H1 (cell line): ENCODE measurements at regions not wholly inside any gene's neighbourhood (a gene's known extent, or its start where the extent isn't known, plus 50 kb on each side); places are given as distances from the start of the nearest gene placed in this dataset.

ENCODE experiments used
- CTCF ChIA-PET: fragments of 300-600 bp; sonication (Branson Sonifier 250); formaldehyde crosslinking; loops from one replicate; lab custom pipeline; 2021; ENCODE audit not compliant: partially characterized antibody; lab: Charles Lee
- POLR2A ChIA-PET: fragments of 300-600 bp; sonication (Branson Sonifier 250); formaldehyde crosslinking; loops from one replicate; lab custom pipeline; 2021; ENCODE audit warnings: inconsistent platforms; ENCODE audit not compliant: partially characterized antibody; lab: Charles Lee
- DNase-seq, 2 experiments: peaks; one replicate each; pipeline versions ENCODE4 v3.0.0 to v3.0.0-alpha.2; 2010 to 2022; ENCODE audit warnings: low spot score in 2 of 2, low read depth in 1 of 2, mixed read lengths in 1 of 2
- FAIRE-seq: peaks from 2 replicates; lab custom pipeline; 2011; peaks lifted over from hg19 to GRCh38; lab: Jason Lieb, UNC
- H2AFZ ChIP-seq: 2 replicates; pipeline ENCODE4 v1.8.1; 2012; ENCODE audit warnings: low read length, inconsistent platforms
- H2AK5ac ChIP-seq: 2 replicates; pipeline ENCODE4 v1.6.1; 2013; ENCODE audit warnings: low read depth, low read length
- H2BK120ac ChIP-seq: replicated peaks from 2 replicates; pipeline ENCODE3; 2013; ENCODE audit warnings: low read depth, low read length, inconsistent platforms
- H2BK12ac ChIP-seq: 2 replicates; pipeline ENCODE4 v1.6.1; 2013; ENCODE audit warnings: low read depth, low read length
- H2BK15ac ChIP-seq: 2 replicates; pipeline ENCODE4 v1.6.1; 2013; ENCODE audit warnings: low read length
- H2BK20ac ChIP-seq: 2 replicates; pipeline ENCODE4 v1.6.1; 2013; ENCODE audit warnings: low read length
- H2BK5ac ChIP-seq: 2 replicates; pipeline ENCODE4 v1.6.1; 2013; ENCODE audit warnings: low read depth, low read length
- H3K14ac ChIP-seq: 2 replicates; pipeline ENCODE4 v1.6.1; 2013; ENCODE audit warnings: inconsistent platforms; ENCODE audit not compliant: insufficient read length
- H3K18ac ChIP-seq: 2 replicates; pipeline ENCODE4 v1.6.1; 2013; ENCODE audit warnings: low read length; ENCODE audit errors: extremely low read depth
- H3K23ac ChIP-seq: 2 replicates; pipeline ENCODE4 v1.6.1; 2013; ENCODE audit warnings: inconsistent platforms; ENCODE audit not compliant: insufficient read length
- H3K23me2 ChIP-seq: 2 replicates; pipeline ENCODE4 v1.6.1; 2013; ENCODE audit warnings: low read depth, low read length
- H3K27ac ChIP-seq: 2 replicates; pipeline ENCODE4 v1.6.1; 2011; ENCODE audit warnings: low read depth, low read length, inconsistent platforms
- H3K27me3 ChIP-seq, 4 experiments: replicated peaks in 1 of 4; 1 replicate in 1 of 4; 2 replicates in 3 of 4; pipeline versions ENCODE4 v1.6.1 to v1.8.1; 2011 to 2013; ENCODE audit warnings: low read length in 3 of 4, mild to moderate bottlenecking in 3 of 4, inconsistent platforms in 2 of 4, mixed read lengths in 2 of 4, moderate library complexity in 1 of 4; ENCODE audit not compliant: control insufficient read depth in 3 of 4, insufficient read depth in 3 of 4; ENCODE audit errors: extremely low read depth in 1 of 4
- H3K36me3 ChIP-seq, 4 experiments: 2 replicates each; pipeline versions ENCODE4 v1.6.1 to v1.8.1; 2011 to 2013; ENCODE audit warnings: mild to moderate bottlenecking in 4 of 4, low read length in 3 of 4, moderate library complexity in 2 of 4, control low read depth in 1 of 4, inconsistent platforms in 1 of 4; ENCODE audit not compliant: insufficient read depth in 4 of 4, control insufficient read depth in 2 of 4
- H3K4ac ChIP-seq: replicated peaks from 2 replicates; pipeline ENCODE3; 2013; ENCODE audit warnings: low read length, low read depth, mixed read lengths, inconsistent platforms; ENCODE audit not compliant: insufficient read length
- H3K4me1 ChIP-seq, 4 experiments: replicated peaks in 1 of 4; 1 replicate in 1 of 4; 2 replicates in 3 of 4; pipeline versions ENCODE4 v1.6.1 to v1.8.1; 2011 to 2013; ENCODE audit warnings: low read length in 3 of 4, inconsistent platforms in 2 of 4, mixed read lengths in 1 of 4; ENCODE audit not compliant: insufficient read depth in 4 of 4, control insufficient read depth in 3 of 4
- H3K4me2 ChIP-seq, 2 experiments: 2 replicates each; pipeline versions ENCODE4 v1.6.1 to v1.8.1; 2011 to 2013; ENCODE audit warnings: low read depth in 2 of 2, low read length in 2 of 2, control low read depth in 1 of 2, inconsistent platforms in 1 of 2, mild to moderate bottlenecking in 1 of 2; ENCODE audit not compliant: insufficient read depth in 1 of 2
- H3K4me3 ChIP-seq, 4 experiments: fragments of 200-600, 300-600 bp in 1 of 4; sonication (generic), shearing (Covaris generic), sonication (Bioruptor Twin) in 1 of 4; 2 replicates each; pipeline versions ENCODE4 v1.5.1 to v1.8.1; 2011 to 2016; ENCODE audit warnings: low read length in 4 of 4, low read depth in 3 of 4, control low read depth in 2 of 4, inconsistent platforms in 2 of 4, mild to moderate bottlenecking in 2 of 4, mixed read lengths in 1 of 4, moderate library complexity in 1 of 4; ENCODE audit not compliant: insufficient read depth in 2 of 4; ENCODE audit errors: extremely low read depth in 1 of 4
- H3K56ac ChIP-seq: replicated peaks from 2 replicates; pipeline ENCODE3; 2013; ENCODE audit warnings: low read depth, mild to moderate bottlenecking, mixed read lengths, low read length, inconsistent platforms; ENCODE audit not compliant: insufficient read length
- H3K79me1 ChIP-seq: 2 replicates; pipeline ENCODE4 v1.6.1; 2013; ENCODE audit warnings: low read depth, low read length, control low read depth
- H3K79me2 ChIP-seq, 2 experiments: 2 replicates each; pipeline versions ENCODE4 v1.6.1 to v1.8.1; 2012 to 2013; ENCODE audit warnings: low read length in 2 of 2, mild to moderate bottlenecking in 2 of 2, inconsistent platforms in 1 of 2; ENCODE audit not compliant: insufficient read depth in 2 of 2, control insufficient read depth in 1 of 2
- H3K9ac ChIP-seq, 4 experiments: replicated peaks in 1 of 4; 1 replicate in 1 of 4; 2 replicates in 3 of 4; pipeline versions ENCODE4 v1.6.1 to v1.8.1; 2011 to 2013; ENCODE audit warnings: low read depth in 3 of 4, low read length in 3 of 4, control low read depth in 2 of 4, mild to moderate bottlenecking in 2 of 4, moderate library complexity in 2 of 4, inconsistent platforms in 1 of 4; ENCODE audit errors: extremely low read depth in 1 of 4
- H3K9me3 ChIP-seq, 2 experiments: 2 replicates each; pipeline versions ENCODE4 v1.6.1 to v1.8.1; 2012 to 2013; ENCODE audit warnings: mild to moderate bottlenecking in 2 of 2, moderate library complexity in 2 of 2, control low read depth in 1 of 2, inconsistent platforms in 1 of 2, low read depth in 1 of 2, low read length in 1 of 2, mixed read lengths in 1 of 2; ENCODE audit not compliant: insufficient read depth in 2 of 2
- H4K20me1 ChIP-seq, 2 experiments: replicated peaks in 1 of 2; 2 replicates each; pipeline versions ENCODE3 to v1.8.1; 2011 to 2013; ENCODE audit warnings: inconsistent platforms in 2 of 2, low read length in 2 of 2, mild to moderate bottlenecking in 1 of 2; ENCODE audit not compliant: insufficient read depth in 2 of 2, control insufficient read depth in 1 of 2
- H4K5ac ChIP-seq: 2 replicates; pipeline ENCODE4 v1.6.1; 2013; ENCODE audit warnings: low read length, low read depth, mixed read lengths, inconsistent platforms; ENCODE audit not compliant: insufficient read length
- H4K8ac ChIP-seq: 2 replicates; pipeline ENCODE4 v1.8.0; 2013; ENCODE audit warnings: mild to moderate bottlenecking, moderate library complexity, low read length, inconsistent platforms; ENCODE audit not compliant: insufficient read depth; ENCODE audit errors: extremely low read depth
- H4K91ac ChIP-seq: replicated peaks from 2 replicates; pipeline ENCODE3; 2013; ENCODE audit warnings: low read length, mixed read lengths, inconsistent platforms; ENCODE audit not compliant: insufficient read length
- FOSL1 ChIP-seq: IDR thresholded peaks from 2 replicates; pipeline ENCODE4 v1.6.1; 2011; ENCODE audit warnings: mild to moderate bottlenecking, low read depth, low read length, moderate library complexity; ENCODE audit not compliant: insufficient read depth
- RFX5 ChIP-seq: IDR thresholded peaks from 2 replicates; pipeline ENCODE4 v1.6.1; 2011; ENCODE audit warnings: low read depth, low read length, improper control_type of control experiment, borderline replicate concordance
- WGBS, 2 experiments: shearing (Covaris generic) in 1 of 2; methylation state at CpG; one replicate each; pipeline versions ENCODE4 v1.1.6 to v1.1.7; 2013 to 2015; ENCODE audit warnings: low lambda C conversion rate in 2 of 2, mixed read lengths in 2 of 2, inconsistent platforms in 1 of 2, low coverage in 1 of 2, missing lambda C conversion rate in 1 of 2; ENCODE audit not compliant: insufficient replicate concordance in 2 of 2, insufficient coverage in 1 of 2, insufficient read length in 1 of 2; ENCODE audit errors: extremely low coverage in 1 of 2, missing lambda C conversion rate in 1 of 2; 5-methylcytosine and 5-hydroxymethylcytosine counted together

GRCh38 chr10:121211446-121211845 lies 360.3 kb downstream of the WDR11 start:
- no peak overlapping the region for H3K4ac ChIP-seq
- no peak overlapping the region for H3K9ac ChIP-seq
- no peaks in the 10 kb centered on the region for H3K27me3 ChIP-seq
- ChIA-PET POLR2A (no interaction called here), CTCF (no interaction called here)
- no peak overlapping the region for H4K5ac ChIP-seq
- no peak overlapping the region for H3K4me2 ChIP-seq
- H3K56ac ChIP-seq, result no peak overlapping the region
- no peak overlapping the region for H3K4me3 ChIP-seq
- H4K91ac ChIP-seq, result no peak overlapping the region
- FAIRE-seq, result no peak
- H3K9me3 ChIP-seq, result no peaks in the 10 kb centered on the region
- H2BK12ac ChIP-seq, result no peak overlapping the region
- H3K23me2 ChIP-seq, result no peaks in the 10 kb centered on the region
- no peak overlapping the region for H2AK5ac ChIP-seq
- no peaks in the 10 kb centered on the region for H3K79me2 ChIP-seq
- H2BK20ac ChIP-seq, result no peak overlapping the region
- H2BK120ac ChIP-seq, result no peak overlapping the region
- no peak overlapping the region for H3K23ac ChIP-seq
- H3K14ac ChIP-seq, result no peak overlapping the region
- H3K79me1 ChIP-seq, result no peaks in the 10 kb centered on the region
- H3K27ac ChIP-seq, result no peak overlapping the region
- DNase-seq, result no peak
- no peaks in the 10 kb centered on the region for H3K4me1 ChIP-seq
- no peak overlapping the region for H3K18ac ChIP-seq
- H4K8ac ChIP-seq, result no peak overlapping the region
- H2AFZ ChIP-seq, result no peak overlapping the region
- H2BK5ac ChIP-seq, result no peak overlapping the region
- WGBS, 2 experiments, result 86% methylated on average over 2 of the region's 2 CpGs; no CpG with 5 or more reads in 1 of the 2 experiments
- no peaks in the 10 kb centered on the region for H3K36me3 ChIP-seq
- no peak overlapping the region for H2BK15ac ChIP-seq
- H4K20me1 ChIP-seq, result no peaks in the 10 kb centered on the region
- TF ChIP-seq RFX5 (no peak), FOSL1 (no peak)
